ENCODE measurements at regions not wholly inside any gene's neighbourhood (a gene's known extent, or its start where the extent isn't known, plus 50 kb on each side); places are given as distances from the start of the nearest gene placed in this dataset.
A peak's percentile ranks its signal among the peaks of the same experiment; 100 is the strongest.
"Not testable (repeated sequence)": the region's sequence is repeated elsewhere in the genome, so short reads cannot be mapped to it uniquely, and the experiment has no call there.

GRCh38 chr3:159751146-159751545 is 237.5 kb upstream of the IL12A start:
- Histone ChIP-seq H3K4me1 (ENCODE audit: control insufficient read depth, extremely low read depth, insufficient read depth, low read length) (no peaks in the 10 kb centered on the region), H3K36me3 (ENCODE audit: control insufficient read depth, insufficient read depth, low read length) (no peaks in the 10 kb centered on the region), H3K4me3 (replicated peaks in 1 of 4; ENCODE audit: control extremely low read depth in 1 of 4, insufficient read depth in 1 of 4, low read depth in 3 of 4, low read length in 4 of 4) (no peak overlapping the region), H2AFZ (ENCODE audit: low read length) (no peak overlapping the region), H3K9ac (ENCODE audit: insufficient read depth, low read length) (no peak overlapping the region), H4K20me1 (ENCODE audit: control insufficient read depth, extremely low read depth, insufficient read depth, low read length) (no peaks in the 10 kb centered on the region), H3K27ac (ENCODE audit: insufficient read depth, low read length) (no peak overlapping the region), H3K79me2 (ENCODE audit: control insufficient read depth, insufficient read depth, low read length) (no peaks in the 10 kb centered on the region), H3K9me3 (ENCODE audit: control insufficient read depth, insufficient read depth, low read depth, low read length) (no peaks in the 10 kb centered on the region), H3K4me2 (ENCODE audit: extremely low read depth, insufficient read depth, low read length) (no peak overlapping the region), H3K27me3 (ENCODE audit: control insufficient read depth, insufficient read depth, low read length) (no peaks in the 10 kb centered on the region)
- TF ChIP-seq EZH2 (IDR thresholded peaks at IDR 0.05; ENCODE audit: low read length, missing control alignments) (no peak), CTCF (conservative IDR thresholded peaks at IDR 0.05 in 1 of 2, IDR thresholded peaks at IDR 0.05 in 1 of 2; ENCODE audit: low read depth in 1 of 2, low read length in 2 of 2) (no peak)
- DNase-seq (ENCODE audit: low read depth in 2 of 2), result peak in 1 of 2 donors; percentile 36

DNA sequence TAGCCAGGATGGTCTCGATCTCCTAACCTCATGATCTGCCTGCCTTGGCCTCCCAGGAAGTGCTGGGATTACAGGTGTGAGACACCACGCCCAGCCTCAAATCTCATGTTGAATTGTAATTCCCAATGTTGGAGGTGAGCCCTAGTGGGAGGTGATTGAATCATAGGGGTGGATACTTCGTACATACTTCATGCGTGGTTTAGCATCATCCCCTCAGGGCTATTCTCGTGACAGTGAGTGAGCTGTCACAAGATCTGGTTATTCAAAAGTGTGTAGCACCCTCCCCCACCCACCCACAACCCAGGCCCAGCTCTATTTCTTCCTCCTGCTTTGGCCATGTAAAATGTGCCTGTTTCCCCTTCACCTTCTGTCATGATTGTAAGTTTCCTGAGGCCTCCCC is 236.9 kb upstream of the IL12A start:
- Histone ChIP-seq H3K27ac (ENCODE audit: insufficient read depth, low read length) (no peak overlapping the region), H3K9ac (ENCODE audit: insufficient read depth, low read length) (no peak overlapping the region), H2AFZ (ENCODE audit: low read length) (no peak overlapping the region), H4K20me1 (ENCODE audit: control insufficient read depth, extremely low read depth, insufficient read depth, low read length) (no peaks in the 10 kb centered on the region), H3K4me2 (ENCODE audit: extremely low read depth, insufficient read depth, low read length) (no peak overlapping the region), H3K4me3 (replicated peaks in 1 of 4; ENCODE audit: control extremely low read depth in 1 of 4, insufficient read depth in 1 of 4, low read depth in 3 of 4, low read length in 4 of 4) (no peak overlapping the region), H3K9me3 (ENCODE audit: control insufficient read depth, insufficient read depth, low read depth, low read length) (no peaks in the 10 kb centered on the region), H3K79me2 (ENCODE audit: control insufficient read depth, insufficient read depth, low read length) (no peaks in the 10 kb centered on the region), H3K36me3 (ENCODE audit: control insufficient read depth, insufficient read depth, low read length) (no peaks in the 10 kb centered on the region), H3K4me1 (ENCODE audit: control insufficient read depth, extremely low read depth, insufficient read depth, low read length) (no peaks in the 10 kb centered on the region), H3K27me3 (ENCODE audit: control insufficient read depth, insufficient read depth, low read length) (no peaks in the 10 kb centered on the region)
- no peak for DNase-seq (ENCODE audit: low read depth in 2 of 2)
- no peak for TF ChIP-seq EZH2 (IDR thresholded peaks at IDR 0.05; ENCODE audit: low read length, missing control alignments)
- no peak for TF ChIP-seq CTCF (conservative IDR thresholded peaks at IDR 0.05 in 1 of 2, IDR thresholded peaks at IDR 0.05 in 1 of 2; ENCODE audit: low read depth in 1 of 2, low read length in 2 of 2)

- not testable (repeated sequence) for H3K4me3 ChIP-seq (replicated peaks in 1 of 4; ENCODE audit: control extremely low read depth in 1 of 4, insufficient read depth in 1 of 4, low read depth in 3 of 4, low read length in 4 of 4); DNase-seq (ENCODE audit: low read depth in 2 of 2); H3K9ac ChIP-seq (ENCODE audit: insufficient read depth, low read length); H3K79me2 ChIP-seq (ENCODE audit: control insufficient read depth, insufficient read depth, low read length); H3K27ac ChIP-seq (ENCODE audit: insufficient read depth, low read length); H2AFZ ChIP-seq (ENCODE audit: low read length); H3K27me3 ChIP-seq (ENCODE audit: control insufficient read depth, insufficient read depth, low read length); H4K20me1 ChIP-seq (ENCODE audit: control insufficient read depth, extremely low read depth, insufficient read depth, low read length); H3K4me1 ChIP-seq (ENCODE audit: control insufficient read depth, extremely low read depth, insufficient read depth, low read length); H3K4me2 ChIP-seq (ENCODE audit: extremely low read depth, insufficient read depth, low read length); H3K36me3 ChIP-seq (ENCODE audit: control insufficient read depth, insufficient read depth, low read length); H3K9me3 ChIP-seq (ENCODE audit: control insufficient read depth, insufficient read depth, low read depth, low read length)
Observed at GRCh38 chr3:159756279-159757207, 232.1 kb upstream of the IL12A start.
